OCI-LY1 (cell line): ENCODE measurements at regions not wholly inside any gene's neighbourhood (a gene's known extent, or its start where the extent isn't known, plus 50 kb on each side); places are given as distances from the start of the nearest gene placed in this dataset.

Experiments used
- EZH2 ChIP-seq: fragments of 200-600 bp; sonication (generic), shearing (Covaris generic); IDR thresholded peaks from 2 replicates; pipeline ENCODE4 v1.8.0; 2017; ENCODE audit warnings: borderline replicate concordance, mixed run types, mild to moderate bottlenecking, antibody characterized with exemption, low read length, moderate library complexity, mixed read lengths
- TF ChIP-seq, protein P1 (sequence below): fragments of 200-600 bp; sonication (generic), shearing (Covaris generic); IDR thresholded peaks from 2 replicates; pipeline ENCODE4 v1.5.1; 2017; ENCODE audit warnings: mild to moderate bottlenecking, antibody characterized with exemption, low read length, moderate library complexity, mixed read lengths

DNA sequence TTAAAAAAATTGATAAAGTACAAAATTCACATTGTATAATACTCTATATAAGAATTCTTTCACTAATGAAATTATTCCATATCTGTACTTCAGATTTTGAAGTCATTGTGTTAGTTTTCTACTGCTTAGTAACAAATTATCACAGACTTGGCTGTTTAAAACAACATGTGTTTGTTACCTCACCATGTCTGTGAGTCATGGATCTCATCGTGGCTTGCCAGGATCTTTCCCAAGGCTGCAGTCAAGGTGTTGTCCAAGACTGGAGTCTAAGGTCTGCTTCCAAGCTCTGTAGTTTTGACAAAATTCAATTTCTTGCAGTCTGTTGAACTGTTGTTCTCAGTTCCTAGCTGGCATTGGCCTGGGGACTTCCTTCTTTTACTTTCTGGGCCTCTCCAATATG lies 1286.9 kb downstream of the ADGRL3 start:
- TF ChIP-seq, protein P1, sequence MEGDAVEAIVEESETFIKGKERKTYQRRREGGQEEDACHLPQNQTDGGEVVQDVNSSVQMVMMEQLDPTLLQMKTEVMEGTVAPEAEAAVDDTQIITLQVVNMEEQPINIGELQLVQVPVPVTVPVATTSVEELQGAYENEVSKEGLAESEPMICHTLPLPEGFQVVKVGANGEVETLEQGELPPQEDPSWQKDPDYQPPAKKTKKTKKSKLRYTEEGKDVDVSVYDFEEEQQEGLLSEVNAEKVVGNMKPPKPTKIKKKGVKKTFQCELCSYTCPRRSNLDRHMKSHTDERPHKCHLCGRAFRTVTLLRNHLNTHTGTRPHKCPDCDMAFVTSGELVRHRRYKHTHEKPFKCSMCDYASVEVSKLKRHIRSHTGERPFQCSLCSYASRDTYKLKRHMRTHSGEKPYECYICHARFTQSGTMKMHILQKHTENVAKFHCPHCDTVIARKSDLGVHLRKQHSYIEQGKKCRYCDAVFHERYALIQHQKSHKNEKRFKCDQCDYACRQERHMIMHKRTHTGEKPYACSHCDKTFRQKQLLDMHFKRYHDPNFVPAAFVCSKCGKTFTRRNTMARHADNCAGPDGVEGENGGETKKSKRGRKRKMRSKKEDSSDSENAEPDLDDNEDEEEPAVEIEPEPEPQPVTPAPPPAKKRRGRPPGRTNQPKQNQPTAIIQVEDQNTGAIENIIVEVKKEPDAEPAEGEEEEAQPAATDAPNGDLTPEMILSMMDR: no peak
- no peak for TF ChIP-seq EZH2
